Nephron progenitor cell (in vitro differentiated cells): ENCODE measurements at regions not wholly inside any gene's neighbourhood (a gene's known extent, or its start where the extent isn't known, plus 50 kb on each side); places are given as distances from the start of the nearest gene placed in this dataset.

Experiments used
- DNase-seq: peaks from one replicate; pipeline ENCODE4 v3.0.0; 2021
- H3K27ac Mint-ChIP-seq: 2 replicates; pipeline ENCODE4 v1.8.0; 2021; ENCODE audit warnings: mild to moderate bottlenecking, moderate library complexity, mixed read lengths
- H3K27me3 Mint-ChIP-seq: 2 replicates; pipeline ENCODE4 v1.8.0; 2021; ENCODE audit warnings: mild to moderate bottlenecking, low read depth, mixed read lengths; ENCODE audit not compliant: poor library complexity
- H3K36me3 Mint-ChIP-seq: 2 replicates; pipeline ENCODE4 v1.8.0; 2021; ENCODE audit warnings: low read depth, mixed read lengths
- H3K4me1 Mint-ChIP-seq: 2 replicates; pipeline ENCODE4 v1.8.0; 2021; ENCODE audit warnings: mixed read lengths
- H3K4me3 Mint-ChIP-seq: 2 replicates; pipeline ENCODE4 v1.8.0; 2021; ENCODE audit warnings: mild to moderate bottlenecking, moderate library complexity, mixed read lengths
- H3K9me3 Mint-ChIP-seq: 2 replicates; pipeline ENCODE4 v1.8.0; 2021; ENCODE audit warnings: mild to moderate bottlenecking, moderate library complexity, mixed read lengths
- TF ChIP-seq, protein P1 (sequence below): fragments of 200-600 bp; sonication (generic); IDR thresholded peaks from 2 replicates; pipeline ENCODE4 v1.5.0; 2021; ENCODE audit warnings: antibody characterized with exemption

DNA sequence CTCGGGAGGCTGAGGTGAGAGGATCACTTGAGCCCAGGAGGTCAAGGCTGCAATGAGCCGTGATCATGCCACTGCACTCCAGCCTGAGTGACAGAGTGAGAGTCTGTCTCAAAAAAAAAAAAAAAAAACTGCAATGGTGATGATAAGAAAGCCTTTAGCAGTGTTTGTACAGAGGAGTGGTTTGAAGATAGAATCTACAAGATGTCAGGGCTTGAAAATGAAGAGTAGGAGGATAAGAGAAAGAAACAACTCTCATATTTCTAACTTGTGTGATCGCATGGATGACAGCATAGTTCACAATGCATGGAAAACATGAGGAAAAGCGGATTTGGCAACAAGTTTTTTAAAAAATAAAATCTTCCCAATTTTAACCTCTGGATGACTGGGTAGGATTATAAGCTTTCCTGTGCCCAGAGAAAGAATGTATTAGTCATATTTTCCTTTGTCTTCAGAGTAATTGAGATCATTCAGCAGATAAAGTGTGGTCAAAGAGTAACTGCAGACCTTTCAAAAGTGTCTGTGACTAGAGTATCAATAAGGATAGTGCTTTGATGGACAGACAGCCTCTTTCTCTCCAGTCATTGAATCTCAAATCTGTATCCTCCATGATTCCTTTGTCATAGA is 328.1 kb downstream of the CASP12 start:
- Mint-ChIP-seq H3K9me3 (peaks cover 12% of the 10 kb centered on the region), H3K27me3 (no peaks in the 10 kb centered on the region), H3K36me3 (no peaks in the 10 kb centered on the region), H3K4me3 (no peak overlapping the region), H3K4me1 (no peaks in the 10 kb centered on the region), H3K27ac (no peak overlapping the region)
- TF ChIP-seq, protein P1, sequence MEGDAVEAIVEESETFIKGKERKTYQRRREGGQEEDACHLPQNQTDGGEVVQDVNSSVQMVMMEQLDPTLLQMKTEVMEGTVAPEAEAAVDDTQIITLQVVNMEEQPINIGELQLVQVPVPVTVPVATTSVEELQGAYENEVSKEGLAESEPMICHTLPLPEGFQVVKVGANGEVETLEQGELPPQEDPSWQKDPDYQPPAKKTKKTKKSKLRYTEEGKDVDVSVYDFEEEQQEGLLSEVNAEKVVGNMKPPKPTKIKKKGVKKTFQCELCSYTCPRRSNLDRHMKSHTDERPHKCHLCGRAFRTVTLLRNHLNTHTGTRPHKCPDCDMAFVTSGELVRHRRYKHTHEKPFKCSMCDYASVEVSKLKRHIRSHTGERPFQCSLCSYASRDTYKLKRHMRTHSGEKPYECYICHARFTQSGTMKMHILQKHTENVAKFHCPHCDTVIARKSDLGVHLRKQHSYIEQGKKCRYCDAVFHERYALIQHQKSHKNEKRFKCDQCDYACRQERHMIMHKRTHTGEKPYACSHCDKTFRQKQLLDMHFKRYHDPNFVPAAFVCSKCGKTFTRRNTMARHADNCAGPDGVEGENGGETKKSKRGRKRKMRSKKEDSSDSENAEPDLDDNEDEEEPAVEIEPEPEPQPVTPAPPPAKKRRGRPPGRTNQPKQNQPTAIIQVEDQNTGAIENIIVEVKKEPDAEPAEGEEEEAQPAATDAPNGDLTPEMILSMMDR, result no peak
- DNase-seq, result no peak

DNA sequence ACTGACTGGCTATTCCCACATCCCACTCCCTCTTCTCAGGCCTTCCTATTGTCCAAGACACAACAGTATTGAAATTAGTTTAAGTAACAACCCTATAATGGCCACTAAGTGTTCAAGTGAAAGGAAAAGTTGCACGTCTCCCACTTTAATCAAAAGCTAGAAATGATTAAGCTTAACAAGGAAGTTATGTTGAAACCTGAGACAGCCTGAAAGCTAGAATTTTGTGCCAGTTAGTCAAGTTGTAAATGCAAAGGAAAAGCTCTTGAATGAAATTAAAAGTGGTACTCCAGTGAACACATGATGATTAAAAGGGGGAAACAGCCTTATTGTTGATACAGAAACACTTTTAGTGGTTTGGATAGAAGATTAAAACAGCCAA is 332.7 kb downstream of the CASP12 start:
- Mint-ChIP-seq H3K27ac (no peak overlapping the region), H3K4me1 (no peaks in the 10 kb centered on the region), H3K36me3 (no peaks in the 10 kb centered on the region), H3K4me3 (no peak overlapping the region), H3K27me3 (no peaks in the 10 kb centered on the region), H3K9me3 (peaks cover 14% of the 10 kb centered on the region)
- TF ChIP-seq, protein P1, result no peak
- no peak for DNase-seq

DNA sequence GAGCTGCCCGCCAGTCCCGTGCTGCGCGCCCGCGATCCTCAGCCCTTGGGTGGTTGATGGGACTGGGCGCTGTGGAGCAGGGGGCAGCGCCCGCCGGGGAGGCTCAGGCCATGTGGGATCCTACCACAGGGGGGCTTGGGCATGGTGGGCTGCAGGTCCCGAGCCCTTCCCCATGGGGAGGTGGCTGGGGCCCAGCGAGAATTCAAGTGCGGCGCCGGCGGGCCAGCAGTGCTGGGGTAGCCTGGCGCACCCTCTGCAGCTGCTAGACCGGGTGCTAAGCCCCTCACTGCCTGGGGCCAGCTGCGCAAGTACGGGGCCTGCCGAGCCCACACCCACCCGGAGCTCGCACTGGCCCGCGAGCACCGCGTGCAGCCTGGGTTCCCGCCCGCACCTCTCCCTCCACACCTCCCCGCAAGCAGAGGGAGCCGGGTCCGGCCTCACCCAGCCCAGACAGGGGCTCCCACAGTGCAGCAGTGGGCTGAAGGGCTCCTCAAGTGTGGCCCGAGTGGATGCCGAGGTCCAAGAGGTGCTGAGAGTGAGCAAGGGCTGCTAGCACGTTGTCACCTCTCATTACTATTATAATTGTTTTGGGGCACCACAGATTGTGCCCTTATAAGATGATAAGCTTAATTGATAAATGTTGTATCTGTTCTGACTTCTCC is 333.2 kb downstream of the CASP12 start:
- no peak overlapping the region for H3K4me3 Mint-ChIP-seq
- TF ChIP-seq, protein P1, result no peak
- DNase-seq, result no peak
- H3K27ac Mint-ChIP-seq, result no peak overlapping the region
- no peaks in the 10 kb centered on the region for H3K27me3 Mint-ChIP-seq
- H3K9me3 Mint-ChIP-seq, result peaks cover 14% of the 10 kb centered on the region
- H3K4me1 Mint-ChIP-seq, result no peaks in the 10 kb centered on the region
- no peaks in the 10 kb centered on the region for H3K36me3 Mint-ChIP-seq

DNA sequence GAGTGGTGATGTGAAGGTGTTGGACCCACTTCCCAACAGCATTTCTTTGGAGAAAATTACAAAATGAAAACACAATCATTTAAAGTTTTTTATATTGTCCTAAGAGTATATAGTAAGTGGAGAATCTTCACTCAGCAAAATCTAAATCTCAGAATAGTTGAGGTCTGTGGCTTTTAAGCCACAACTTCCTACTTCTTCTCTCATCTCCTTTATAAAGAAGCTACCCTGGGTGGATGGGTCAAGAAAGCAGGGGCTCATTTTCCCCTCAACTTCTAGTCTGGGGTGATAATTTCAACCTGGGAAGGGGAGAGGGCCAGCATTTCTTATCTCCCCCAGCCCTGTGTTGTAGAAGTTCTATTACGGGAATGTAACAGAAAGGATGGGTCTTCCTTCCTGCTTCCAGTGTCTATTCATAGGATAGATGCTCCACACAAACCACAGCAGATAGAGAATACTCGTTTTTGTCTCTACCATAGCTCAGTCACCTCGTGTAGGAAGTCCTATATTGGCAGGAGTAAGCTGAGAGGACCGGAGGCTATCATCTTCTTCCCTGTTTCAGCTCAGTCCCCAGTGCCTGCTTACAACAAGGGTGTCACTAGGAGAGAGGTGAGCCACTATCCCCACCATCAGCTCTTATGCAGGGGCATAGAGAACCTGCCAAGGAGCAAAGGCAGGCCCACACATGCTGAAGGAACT is 341.5 kb downstream of the CASP12 start:
- H3K9me3 Mint-ChIP-seq, result no peaks in the 10 kb centered on the region
- peaks cover 10% of the 10 kb centered on the region for H3K4me1 Mint-ChIP-seq
- H3K4me3 Mint-ChIP-seq, result no peak overlapping the region
- TF ChIP-seq, protein P1, result no peak
- H3K36me3 Mint-ChIP-seq, result no peaks in the 10 kb centered on the region
- no peak overlapping the region for H3K27ac Mint-ChIP-seq
- DNase-seq, result no peak
- no peaks in the 10 kb centered on the region for H3K27me3 Mint-ChIP-seq

DNA sequence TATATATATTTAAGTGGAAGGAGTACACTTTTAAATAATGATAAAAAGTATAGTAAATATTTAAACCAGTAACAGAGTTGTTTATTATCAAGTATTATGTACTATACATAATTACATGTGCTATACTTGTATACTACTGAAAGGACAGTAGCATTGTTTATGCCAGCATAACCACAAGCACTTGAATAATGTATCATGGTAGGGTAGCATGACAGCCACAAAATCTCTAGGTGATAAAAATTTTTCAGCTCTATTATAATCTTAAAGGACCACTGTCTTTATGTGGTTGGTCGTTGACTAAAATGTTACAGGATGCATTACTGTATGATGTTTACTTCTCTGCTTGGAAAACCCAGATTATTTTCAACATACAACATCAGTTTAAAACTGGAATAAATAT is 349.2 kb downstream of the CASP12 start:
- DNase-seq, result no peak
- no peaks in the 10 kb centered on the region for H3K27me3 Mint-ChIP-seq

More for the DNA sequence above, 349.2 kb downstream of the CASP12 start:
- Mint-ChIP-seq H3K4me3 (no peak overlapping the region), H3K4me1 (peaks cover 18% of the 10 kb centered on the region), H3K36me3 (no peaks in the 10 kb centered on the region), H3K27ac (no peak overlapping the region), H3K9me3 (no peaks in the 10 kb centered on the region)
- TF ChIP-seq, protein P1, result no peak
